ENCODE measurements at regions not wholly inside any gene's neighbourhood (a gene's known extent, or its start where the extent isn't known, plus 50 kb on each side); places are given as distances from the start of the nearest gene placed in this dataset.

DNA sequence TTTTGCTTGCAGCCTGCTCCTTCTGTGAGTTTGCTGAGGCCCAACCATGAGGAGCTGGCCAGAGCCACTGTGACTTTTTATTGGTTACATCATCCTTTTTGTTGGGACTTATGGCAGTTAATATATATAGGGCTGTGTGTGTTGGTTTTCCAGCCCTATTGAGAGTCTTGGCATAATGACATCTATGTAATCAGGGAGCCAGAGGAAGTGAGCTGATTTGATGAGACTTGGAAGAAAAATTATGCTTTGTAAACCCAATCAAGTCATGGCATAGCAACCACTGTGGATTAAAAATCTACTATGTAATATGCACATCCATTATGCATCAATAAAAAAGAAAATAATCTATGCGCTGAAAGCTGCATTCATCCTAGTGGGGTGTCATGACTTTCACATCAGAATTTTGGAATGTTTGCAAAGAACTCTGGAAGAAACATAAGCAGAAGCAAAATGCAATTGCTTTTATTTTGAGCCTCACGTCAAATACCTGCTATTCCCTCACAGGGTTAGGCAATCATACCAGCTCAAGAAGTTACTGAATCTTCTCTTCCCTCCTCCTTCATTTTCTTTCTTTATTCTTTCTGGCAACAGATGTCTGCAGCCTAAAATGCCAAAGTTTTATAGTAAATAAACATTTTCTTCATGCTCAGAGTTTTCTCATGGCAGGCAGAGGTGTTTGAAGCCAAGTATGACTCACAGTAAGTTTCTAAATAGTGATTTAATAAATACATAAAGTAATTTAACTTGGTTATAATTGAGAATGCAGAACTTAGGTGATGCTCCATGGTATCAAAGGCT, 308.5 kb downstream of the KCNS3 start:
- no peaks in the 10 kb centered on the region for H3K36me3 ChIP-seq
- no peak for DNase-seq
- TF ChIP-seq, protein P1, sequence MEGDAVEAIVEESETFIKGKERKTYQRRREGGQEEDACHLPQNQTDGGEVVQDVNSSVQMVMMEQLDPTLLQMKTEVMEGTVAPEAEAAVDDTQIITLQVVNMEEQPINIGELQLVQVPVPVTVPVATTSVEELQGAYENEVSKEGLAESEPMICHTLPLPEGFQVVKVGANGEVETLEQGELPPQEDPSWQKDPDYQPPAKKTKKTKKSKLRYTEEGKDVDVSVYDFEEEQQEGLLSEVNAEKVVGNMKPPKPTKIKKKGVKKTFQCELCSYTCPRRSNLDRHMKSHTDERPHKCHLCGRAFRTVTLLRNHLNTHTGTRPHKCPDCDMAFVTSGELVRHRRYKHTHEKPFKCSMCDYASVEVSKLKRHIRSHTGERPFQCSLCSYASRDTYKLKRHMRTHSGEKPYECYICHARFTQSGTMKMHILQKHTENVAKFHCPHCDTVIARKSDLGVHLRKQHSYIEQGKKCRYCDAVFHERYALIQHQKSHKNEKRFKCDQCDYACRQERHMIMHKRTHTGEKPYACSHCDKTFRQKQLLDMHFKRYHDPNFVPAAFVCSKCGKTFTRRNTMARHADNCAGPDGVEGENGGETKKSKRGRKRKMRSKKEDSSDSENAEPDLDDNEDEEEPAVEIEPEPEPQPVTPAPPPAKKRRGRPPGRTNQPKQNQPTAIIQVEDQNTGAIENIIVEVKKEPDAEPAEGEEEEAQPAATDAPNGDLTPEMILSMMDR (IDR thresholded peaks at IDR 0.05; ENCODE audit: low read depth, low read length) = no peak
- H3K27ac ChIP-seq = no peak overlapping the region
- no peaks in the 10 kb centered on the region for H3K9me3 ChIP-seq (ENCODE audit: severe bottlenecking)
- no peaks in the 10 kb centered on the region for H3K27me3 ChIP-seq (ENCODE audit: insufficient read depth, low read depth, severe bottlenecking)
- no peak overlapping the region for H3K4me3 ChIP-seq (ENCODE audit: low read depth, low read length)

DNA sequence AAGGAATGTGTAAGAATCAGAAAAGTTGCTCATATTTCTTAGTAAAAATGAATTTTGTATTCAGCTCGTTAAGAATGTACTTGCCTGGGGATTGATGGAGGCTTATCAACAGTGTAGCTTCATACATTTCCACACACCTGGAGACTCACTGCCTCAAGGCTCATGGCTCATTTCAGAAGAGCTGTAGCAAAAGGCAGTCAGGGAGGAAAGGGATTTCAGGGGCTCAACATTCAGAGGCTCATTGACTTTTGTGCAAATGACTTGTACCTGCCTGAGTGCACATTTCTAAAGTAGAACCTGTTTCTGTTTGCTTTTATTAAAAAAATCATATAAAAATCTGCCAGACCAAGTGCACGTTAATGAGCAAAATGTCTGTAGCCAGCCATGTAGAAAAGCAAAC, 304.4 kb downstream of the KCNS3 start:
- H3K4me3 ChIP-seq (ENCODE audit: low read depth, low read length) = no peak overlapping the region
- no peaks in the 10 kb centered on the region for H3K9me3 ChIP-seq (ENCODE audit: severe bottlenecking)
- no peaks in the 10 kb centered on the region for H3K36me3 ChIP-seq
- no peak for DNase-seq
- H3K27ac ChIP-seq = no peak overlapping the region
- TF ChIP-seq, protein P1 (IDR thresholded peaks at IDR 0.05; ENCODE audit: low read depth, low read length) = no peak
- no peaks in the 10 kb centered on the region for H3K27me3 ChIP-seq (ENCODE audit: insufficient read depth, low read depth, severe bottlenecking)

DNA sequence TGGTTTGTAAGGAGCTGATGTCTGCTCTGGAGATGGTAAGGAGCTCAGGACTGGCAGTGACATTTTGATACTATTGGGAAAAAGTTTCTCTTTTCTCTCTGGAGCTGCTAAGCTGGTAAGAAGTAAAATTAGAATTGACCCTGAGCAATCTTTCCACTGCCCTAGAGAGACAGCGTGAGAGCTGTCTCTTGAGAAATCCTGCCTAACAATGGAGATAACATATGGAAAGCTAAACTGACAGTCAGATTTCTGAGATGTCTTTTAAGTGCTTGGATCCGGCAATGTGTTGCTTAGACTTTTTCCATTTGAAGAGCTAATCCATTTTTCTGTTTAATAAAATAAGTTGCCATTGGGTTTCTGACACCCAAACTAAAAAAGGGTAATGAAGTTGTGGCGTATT, 302.4 kb downstream of the KCNS3 start:
- no peaks in the 10 kb centered on the region for H3K9me3 ChIP-seq (ENCODE audit: severe bottlenecking)
- no peaks in the 10 kb centered on the region for H3K36me3 ChIP-seq
- TF ChIP-seq, protein P1 (IDR thresholded peaks at IDR 0.05; ENCODE audit: low read depth, low read length) = no peak
- H3K4me3 ChIP-seq (ENCODE audit: low read depth, low read length) = no peak overlapping the region
- H3K27ac ChIP-seq = no peak overlapping the region
- H3K27me3 ChIP-seq (ENCODE audit: insufficient read depth, low read depth, severe bottlenecking) = no peaks in the 10 kb centered on the region
- no peak for DNase-seq

DNA sequence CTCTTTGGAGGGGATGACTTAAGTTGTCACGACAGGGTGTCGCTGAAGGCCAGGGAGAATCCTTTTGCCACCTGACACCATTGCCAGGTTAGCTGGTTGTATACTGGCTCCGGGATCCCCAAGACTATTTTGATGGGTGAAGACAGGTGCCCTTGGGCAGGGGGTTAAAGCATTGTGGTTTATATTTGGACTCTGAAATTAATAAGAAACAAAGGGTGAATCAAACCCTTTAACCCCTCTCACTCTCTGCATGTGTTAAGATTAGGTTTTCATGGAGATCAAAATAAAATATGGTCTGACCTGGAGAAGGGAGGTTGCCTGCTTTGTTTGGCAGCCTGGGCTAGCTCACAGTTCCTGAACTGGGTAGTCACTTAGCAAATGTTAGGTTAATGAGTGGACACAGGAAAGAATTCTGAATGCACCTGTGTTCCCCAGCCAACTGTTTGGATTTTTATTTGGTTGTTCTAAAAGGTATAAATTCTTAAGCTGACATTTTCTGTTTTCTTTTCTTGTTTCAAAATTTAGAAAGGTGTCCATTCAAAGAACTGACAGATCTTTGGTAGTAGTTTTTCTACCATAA, 301.7 kb downstream of the KCNS3 start:
- Histone ChIP-seq H3K27me3 (ENCODE audit: insufficient read depth, low read depth, severe bottlenecking) (no peaks in the 10 kb centered on the region), H3K9me3 (ENCODE audit: severe bottlenecking) (no peaks in the 10 kb centered on the region), H3K36me3 (no peaks in the 10 kb centered on the region), H3K4me3 (ENCODE audit: low read depth, low read length) (no peak overlapping the region), H3K27ac (no peak overlapping the region)
- no peak for DNase-seq
- TF ChIP-seq, protein P1 (IDR thresholded peaks at IDR 0.05; ENCODE audit: low read depth, low read length) = no peak

DNA sequence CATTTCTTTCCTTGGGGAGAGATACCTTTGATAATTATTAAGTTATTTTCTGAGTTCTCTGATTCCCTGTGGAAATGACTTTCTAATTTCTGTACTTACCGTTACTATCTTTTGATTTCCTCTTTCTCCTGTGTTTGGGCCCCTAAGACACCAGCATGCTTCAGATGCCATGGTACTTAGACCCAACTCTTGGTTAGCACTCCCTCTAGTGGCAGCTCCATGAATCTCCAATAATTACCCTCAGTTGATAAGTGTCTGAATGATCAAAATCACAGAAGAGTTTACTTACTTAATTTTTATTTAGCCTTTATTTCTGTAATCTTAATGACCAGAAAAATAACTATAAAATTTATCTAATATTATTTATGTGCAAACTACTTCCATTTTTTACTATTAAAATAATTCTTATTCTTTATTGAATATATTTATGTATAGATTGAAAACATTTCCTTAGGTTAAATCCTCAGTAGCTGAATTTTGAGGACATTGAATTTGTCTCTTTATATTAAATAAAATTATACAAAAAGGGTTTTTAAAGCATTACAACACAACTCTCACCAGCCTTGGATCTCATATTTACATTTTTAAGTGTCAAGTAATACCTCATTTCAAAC, 300.4 kb downstream of the KCNS3 start:
- H3K9me3 ChIP-seq (ENCODE audit: severe bottlenecking) = no peaks in the 10 kb centered on the region
- peak; percentile 66 for DNase-seq
- no peak overlapping the region for H3K4me3 ChIP-seq (ENCODE audit: low read depth, low read length)
- H3K27ac ChIP-seq = no peak overlapping the region
- no peaks in the 10 kb centered on the region for H3K36me3 ChIP-seq
- TF ChIP-seq, protein P1 (IDR thresholded peaks at IDR 0.05; ENCODE audit: low read depth, low read length) = peak; percentile 78
- no peaks in the 10 kb centered on the region for H3K27me3 ChIP-seq (ENCODE audit: insufficient read depth, low read depth, severe bottlenecking)

All from WERI-Rb-1 (cell line).